ENCODE measurements at regions not wholly inside any gene's neighbourhood (a gene's known extent, or its start where the extent isn't known, plus 50 kb on each side); places are given as distances from the start of the nearest gene placed in this dataset.

GRCh38 chr22:48976556-48977535 is 850.8 kb downstream of the BRD1 start:
- TF ChIP-seq, protein P1, sequence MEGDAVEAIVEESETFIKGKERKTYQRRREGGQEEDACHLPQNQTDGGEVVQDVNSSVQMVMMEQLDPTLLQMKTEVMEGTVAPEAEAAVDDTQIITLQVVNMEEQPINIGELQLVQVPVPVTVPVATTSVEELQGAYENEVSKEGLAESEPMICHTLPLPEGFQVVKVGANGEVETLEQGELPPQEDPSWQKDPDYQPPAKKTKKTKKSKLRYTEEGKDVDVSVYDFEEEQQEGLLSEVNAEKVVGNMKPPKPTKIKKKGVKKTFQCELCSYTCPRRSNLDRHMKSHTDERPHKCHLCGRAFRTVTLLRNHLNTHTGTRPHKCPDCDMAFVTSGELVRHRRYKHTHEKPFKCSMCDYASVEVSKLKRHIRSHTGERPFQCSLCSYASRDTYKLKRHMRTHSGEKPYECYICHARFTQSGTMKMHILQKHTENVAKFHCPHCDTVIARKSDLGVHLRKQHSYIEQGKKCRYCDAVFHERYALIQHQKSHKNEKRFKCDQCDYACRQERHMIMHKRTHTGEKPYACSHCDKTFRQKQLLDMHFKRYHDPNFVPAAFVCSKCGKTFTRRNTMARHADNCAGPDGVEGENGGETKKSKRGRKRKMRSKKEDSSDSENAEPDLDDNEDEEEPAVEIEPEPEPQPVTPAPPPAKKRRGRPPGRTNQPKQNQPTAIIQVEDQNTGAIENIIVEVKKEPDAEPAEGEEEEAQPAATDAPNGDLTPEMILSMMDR (IDR thresholded peaks at IDR 0.05), result no peak
- DNase-seq (ENCODE audit: low spot score) (no peak), ATAC-seq (ENCODE audit: low FRiP score) (no peak)

- ATAC-seq (ENCODE audit: low FRiP score) (no peak), DNase-seq (ENCODE audit: low spot score) (no peak)
- TF ChIP-seq, protein P1 (IDR thresholded peaks at IDR 0.05), result no peak
Observed at GRCh38 chr22:48975886-48976285, 851.8 kb downstream of the BRD1 start.

DNA sequence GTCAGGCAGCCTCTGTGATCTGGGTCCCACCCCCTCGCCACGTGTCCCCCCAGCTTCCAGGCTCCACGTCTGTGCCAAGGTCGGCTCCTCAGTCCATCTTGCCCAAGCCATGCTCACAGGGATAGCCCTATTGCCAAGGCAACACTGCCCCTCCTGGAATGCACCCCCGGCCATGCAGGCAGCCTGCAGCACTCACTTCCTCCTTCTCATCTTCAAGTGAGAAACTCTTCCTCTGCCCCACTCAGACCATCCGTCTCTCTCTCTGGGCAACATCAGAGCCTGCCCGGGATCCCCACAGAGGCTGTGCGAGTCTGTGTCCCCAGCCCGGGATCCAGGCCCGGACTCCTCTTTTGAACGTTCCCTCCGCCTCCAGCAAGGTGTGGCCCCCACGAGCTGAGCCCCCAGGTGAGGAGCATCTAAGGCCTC is 852.3 kb downstream of the BRD1 start:
- DNase-seq (ENCODE audit: low spot score) (no peak), ATAC-seq (ENCODE audit: low FRiP score) (no peak)
- TF ChIP-seq, protein P1 (IDR thresholded peaks at IDR 0.05), result no peak

DNA sequence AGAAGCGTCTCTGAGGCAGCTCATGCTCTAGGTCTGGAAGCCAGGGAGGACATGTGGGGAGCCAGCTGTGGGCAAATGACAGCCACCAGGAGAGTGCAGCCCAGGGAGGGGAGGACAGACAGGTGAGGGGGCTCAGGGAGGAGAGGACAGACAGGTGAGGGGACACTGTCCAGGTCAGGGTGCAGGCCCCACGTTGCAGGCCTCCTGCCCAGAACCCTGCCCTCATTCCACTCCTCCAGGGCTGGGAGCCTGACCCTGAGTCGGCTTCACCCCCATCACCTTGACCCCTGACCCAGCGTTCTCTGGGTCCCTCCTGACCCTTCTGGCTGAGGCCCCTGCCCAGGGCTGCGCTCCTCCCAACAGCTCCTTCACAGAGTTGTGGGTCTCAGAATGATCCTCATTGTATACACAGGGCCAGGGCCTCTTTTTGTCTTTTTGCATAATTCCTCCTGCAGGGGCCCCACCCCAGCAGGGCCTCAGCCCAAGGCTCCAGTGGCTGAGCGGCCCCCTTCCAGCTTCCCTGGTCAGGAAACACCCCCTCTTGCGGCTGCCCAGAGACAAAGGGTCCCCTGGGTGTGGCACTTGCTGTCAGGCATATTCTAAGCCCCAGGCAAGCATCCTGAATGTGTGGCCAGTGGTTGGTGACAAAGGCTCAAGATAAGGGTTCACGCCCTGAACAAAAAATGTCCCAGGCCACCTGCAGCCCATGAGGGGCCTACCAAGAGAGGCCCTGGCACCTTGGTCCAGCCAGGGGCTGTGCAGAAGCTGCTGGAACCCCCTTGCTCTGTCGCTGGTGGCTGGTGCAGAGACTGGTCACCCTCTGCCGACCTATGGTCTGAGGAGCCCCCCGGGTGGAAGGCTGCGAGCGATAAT is 853.0 kb downstream of the BRD1 start:
- no peak for DNase-seq (ENCODE audit: low spot score)
- no peak for ATAC-seq (ENCODE audit: low FRiP score)
- TF ChIP-seq, protein P1 (IDR thresholded peaks at IDR 0.05), result no peak

GRCh38 chr22:48973694-48974041 is 854.0 kb downstream of the BRD1 start:
- DNase-seq (ENCODE audit: low spot score) (no peak), ATAC-seq (ENCODE audit: low FRiP score) (no peak)
- TF ChIP-seq, protein P1 (IDR thresholded peaks at IDR 0.05), result no peak

GRCh38 chr22:48972979-48973693 is 854.5 kb downstream of the BRD1 start:
- no peak for DNase-seq (ENCODE audit: low spot score)
- TF ChIP-seq, protein P1 (IDR thresholded peaks at IDR 0.05), result no peak
- no peak for ATAC-seq (ENCODE audit: low FRiP score)

All from omental fat pad (tissue), 3 donors.